ENCODE measurements at regions not wholly inside any gene's neighbourhood (a gene's known extent, or its start where the extent isn't known, plus 50 kb on each side); places are given as distances from the start of the nearest gene placed in this dataset.

GRCh38 chr12:94815958-94816357 lies 165.6 kb upstream of the TMCC3 start:
- 76 to 81% methylated on average over 7 of the region's 7 CpGs for WGBS, 2 donors
- H3K9me3 ChIP-seq = peaks cover 5% of the 10 kb centered on the region
- H3K27ac ChIP-seq = no peak overlapping the region
- no peak overlapping the region for H3K4me3 ChIP-seq (replicated peaks in 1 of 3)
- H3K27me3 ChIP-seq = no peaks in the 10 kb centered on the region
- TF ChIP-seq, protein P1, sequence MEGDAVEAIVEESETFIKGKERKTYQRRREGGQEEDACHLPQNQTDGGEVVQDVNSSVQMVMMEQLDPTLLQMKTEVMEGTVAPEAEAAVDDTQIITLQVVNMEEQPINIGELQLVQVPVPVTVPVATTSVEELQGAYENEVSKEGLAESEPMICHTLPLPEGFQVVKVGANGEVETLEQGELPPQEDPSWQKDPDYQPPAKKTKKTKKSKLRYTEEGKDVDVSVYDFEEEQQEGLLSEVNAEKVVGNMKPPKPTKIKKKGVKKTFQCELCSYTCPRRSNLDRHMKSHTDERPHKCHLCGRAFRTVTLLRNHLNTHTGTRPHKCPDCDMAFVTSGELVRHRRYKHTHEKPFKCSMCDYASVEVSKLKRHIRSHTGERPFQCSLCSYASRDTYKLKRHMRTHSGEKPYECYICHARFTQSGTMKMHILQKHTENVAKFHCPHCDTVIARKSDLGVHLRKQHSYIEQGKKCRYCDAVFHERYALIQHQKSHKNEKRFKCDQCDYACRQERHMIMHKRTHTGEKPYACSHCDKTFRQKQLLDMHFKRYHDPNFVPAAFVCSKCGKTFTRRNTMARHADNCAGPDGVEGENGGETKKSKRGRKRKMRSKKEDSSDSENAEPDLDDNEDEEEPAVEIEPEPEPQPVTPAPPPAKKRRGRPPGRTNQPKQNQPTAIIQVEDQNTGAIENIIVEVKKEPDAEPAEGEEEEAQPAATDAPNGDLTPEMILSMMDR (IDR thresholded peaks at IDR 0.05) = no peak
- TF ChIP-seq POLR2A (IDR thresholded peaks at IDR 0.05) = no peak
- H3K36me3 ChIP-seq = no peaks in the 10 kb centered on the region
- intact Hi-C loops (cut with DNase I) = no loop called here
- H3K4me1 ChIP-seq = peaks cover 0 to 3% of the 10 kb centered on the region in 2 donors
- DNase-seq = no peak

DNA sequence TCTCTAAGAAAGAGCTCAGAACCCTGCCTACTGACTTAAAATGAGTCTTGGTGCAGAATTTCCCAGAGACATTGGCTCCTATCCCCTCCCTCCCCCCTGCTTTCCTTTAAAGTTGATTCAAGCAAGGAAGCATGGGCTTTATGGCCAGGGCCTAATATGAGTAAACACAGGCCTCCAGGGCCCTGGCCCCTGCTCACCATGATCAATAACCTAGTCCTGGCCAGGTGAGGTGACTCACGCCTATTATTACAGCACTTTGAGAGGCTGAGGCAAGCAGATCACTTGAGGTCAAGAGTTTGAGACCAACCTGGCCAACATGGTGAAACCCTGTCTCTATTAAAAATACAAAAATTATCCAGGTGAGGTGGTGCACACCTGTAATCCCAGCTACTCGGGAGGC lies 165.1 kb upstream of the TMCC3 start:
- H3K27me3 ChIP-seq = no peaks in the 10 kb centered on the region
- no peak for DNase-seq
- H3K4me3 ChIP-seq (replicated peaks in 1 of 3) = no peak overlapping the region
- no peaks in the 10 kb centered on the region for H3K36me3 ChIP-seq
- WGBS, 2 donors = 92 to 96% methylated on average over 2 of the region's 2 CpGs
- H3K27ac ChIP-seq = no peak overlapping the region
- TF ChIP-seq POLR2A (IDR thresholded peaks at IDR 0.05) = no peak
- peaks cover 5% of the 10 kb centered on the region for H3K9me3 ChIP-seq
- H3K4me1 ChIP-seq = peaks cover 0 to 3% of the 10 kb centered on the region in 2 donors
- intact Hi-C loops (cut with DNase I) = no loop called here

GRCh38 chr12:94813314-94813713 lies 163.0 kb upstream of the TMCC3 start:
- Histone ChIP-seq H3K36me3 (no peaks in the 10 kb centered on the region), H3K27me3 (no peaks in the 10 kb centered on the region), H3K27ac (no peak overlapping the region), H3K9me3 (peaks cover 5% of the 10 kb centered on the region), H3K4me3 (replicated peaks in 1 of 3) (no peak overlapping the region), H3K4me1 (no peaks in the 10 kb centered on the region)
- WGBS, 2 donors = 51 to 73% methylated on average over 2 of the region's 2 CpGs
- no peak for DNase-seq
- no peak for TF ChIP-seq POLR2A (IDR thresholded peaks at IDR 0.05)
- TF ChIP-seq, protein P1 (IDR thresholded peaks at IDR 0.05) = no peak
- intact Hi-C loops (cut with DNase I) = no loop called here

DNA sequence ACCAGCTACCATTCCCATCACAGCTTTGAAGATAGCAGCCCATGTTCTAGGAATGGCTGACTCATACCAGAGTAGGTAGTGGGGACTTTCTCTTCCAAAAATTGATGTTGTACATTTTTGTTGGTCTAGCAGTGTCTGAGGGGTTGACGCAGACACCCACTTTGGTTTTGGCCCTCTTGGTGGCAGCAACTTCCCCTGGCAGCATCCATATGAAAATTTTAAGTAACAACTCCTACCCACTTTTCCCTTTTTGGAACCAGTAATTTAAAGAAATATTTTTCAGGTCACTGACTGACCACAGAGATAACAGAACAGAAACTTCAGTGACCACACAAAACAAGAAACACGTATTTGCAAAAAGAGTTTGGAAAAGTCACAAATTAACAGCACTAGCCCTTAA lies 162.0 kb upstream of the TMCC3 start:
- Histone ChIP-seq H3K36me3 (no peaks in the 10 kb centered on the region), H3K4me1 (no peaks in the 10 kb centered on the region), H3K27me3 (no peaks in the 10 kb centered on the region), H3K9me3 (peaks cover 5% of the 10 kb centered on the region), H3K4me3 (replicated peaks in 1 of 3) (no peak overlapping the region), H3K27ac (no peak overlapping the region)
- no peak for DNase-seq
- TF ChIP-seq, protein P1 (IDR thresholded peaks at IDR 0.05) = no peak
- no peak for TF ChIP-seq POLR2A (IDR thresholded peaks at IDR 0.05)
- WGBS, 2 donors = 90 to 92% methylated on average over 2 of the region's 2 CpGs
- intact Hi-C loops (cut with DNase I) = no loop called here

GRCh38 chr12:94811611-94812010 lies 161.3 kb upstream of the TMCC3 start:
- intact Hi-C loops (cut with DNase I) = no loop called here
- Histone ChIP-seq H3K27ac (no peak overlapping the region), H3K27me3 (no peaks in the 10 kb centered on the region), H3K4me3 (replicated peaks in 1 of 3) (no peak overlapping the region), H3K4me1 (no peaks in the 10 kb centered on the region), H3K36me3 (no peaks in the 10 kb centered on the region), H3K9me3 (peaks cover 5% of the 10 kb centered on the region)
- DNase-seq = no peak
- no peak for TF ChIP-seq POLR2A (IDR thresholded peaks at IDR 0.05)
- TF ChIP-seq, protein P1 (IDR thresholded peaks at IDR 0.05) = no peak

- no peak overlapping the region for H3K27ac ChIP-seq
- DNase-seq = no peak
- H3K4me1 ChIP-seq = peaks cover 12 to 17% of the 10 kb centered on the region in 2 donors
- H3K4me3 ChIP-seq (replicated peaks in 1 of 3) = no peak overlapping the region
- H3K27me3 ChIP-seq = no peaks in the 10 kb centered on the region
- intact Hi-C loops (cut with DNase I) = no loop called here
- H3K36me3 ChIP-seq = no peaks in the 10 kb centered on the region
- peaks cover 4% of the 10 kb centered on the region for H3K9me3 ChIP-seq
- TF ChIP-seq, protein P1 (IDR thresholded peaks at IDR 0.05) = no peak
- TF ChIP-seq POLR2A (IDR thresholded peaks at IDR 0.05) = no peak
Observed at GRCh38 chr12:94807951-94808350, 157.6 kb upstream of the TMCC3 start.
